ENCODE measurements at regions not wholly inside any gene's neighbourhood (a gene's known extent, or its start where the extent isn't known, plus 50 kb on each side); places are given as distances from the start of the nearest gene placed in this dataset.

GRCh38 chr12:65561798-65562382, 262.4 kb upstream of the HMGA2 start (continued):
- TF ChIP-seq MAZ (CRISPR knock-in tag; conservative IDR thresholded peaks at IDR 0.05 in 1 of 2, IDR thresholded peaks at IDR 0.05 in 1 of 2) (peak in 1 of 2 experiments; percentile 60; a peak in 2 of 4 replicates), ZNF184 (CRISPR knock-in tag; IDR thresholded peaks at IDR 0.05) (no peak), ZNF311 (CRISPR knock-in tag; IDR thresholded peaks at IDR 0.05) (peak; percentile 96), BACH1 (tag; IDR thresholded peaks at IDR 0.05) (peak; percentile 73; the same call in 1 of the 2 replicates), ZNF395 (CRISPR knock-in tag; IDR thresholded peaks at IDR 0.05) (peak; percentile 93), ERF (CRISPR knock-in tag; IDR thresholded peaks at IDR 0.05) (peak; percentile 92), UBTF (IDR thresholded peaks at IDR 0.05; ENCODE audit: borderline replicate concordance in 1 of 2, low read depth in 2 of 2, low read length in 2 of 2) (no peak), NFXL1 (CRISPR knock-in tag; IDR thresholded peaks at IDR 0.05) (0 out of 2 replicates have a peak, but pooled peaks have one; percentile 27), ZNF584 (CRISPR knock-in tag; IDR thresholded peaks at IDR 0.05; ENCODE audit: low read depth) (peak; percentile 80; the same call in 1 of the 2 replicates), DMBX1 (CRISPR knock-in tag; IDR thresholded peaks at IDR 0.05; ENCODE audit: borderline replicate concordance) (peak; percentile 97), MECOM (CRISPR knock-in tag; IDR thresholded peaks at IDR 0.05) (peak; percentile 45; the same call in 1 of the 2 replicates), HDAC2 (IDR thresholded peaks at IDR 0.05) (no peak), NR4A1 (CRISPR knock-in tag; IDR thresholded peaks at IDR 0.05) (no peak; the same call in 1 of the 2 replicates), NR4A1 (tag; IDR thresholded peaks at IDR 0.05) (0 out of 2 replicates have a peak, but pooled peaks have one; percentile 41), ZNF778 (CRISPR knock-in tag; IDR thresholded peaks at IDR 0.05) (no peak), REST (IDR thresholded peaks at IDR 0.05; ENCODE audit: borderline replicate concordance) (no peak), REST (CRISPR knock-in tag; IDR thresholded peaks at IDR 0.05; ENCODE audit: low read depth) (0 out of 2 replicates have a peak, but pooled peaks have one; percentile 38)
